ENCODE measurements at regions not wholly inside any gene's neighbourhood (a gene's known extent, or its start where the extent isn't known, plus 50 kb on each side); places are given as distances from the start of the nearest gene placed in this dataset.

GRCh38 chr5:72606525-72606924, 99.3 kb upstream of the ZNF366 start:
- no peak for TF ChIP-seq CTCF (conservative IDR thresholded peaks at IDR 0.05)
- TF ChIP-seq ZFX (IDR thresholded peaks at IDR 0.05), result no peak

All from C4-2B (cell line).